Activated naive CD4-positive, alpha-beta T cell treated with Interleukin-2 at 50 U/mL for 16 hours (primary cell): ENCODE measurements at regions not wholly inside any gene's neighbourhood (a gene's known extent, or its start where the extent isn't known, plus 50 kb on each side); places are given as distances from the start of the nearest gene placed in this dataset.

ENCODE experiments used
- DNase-seq: peaks from one replicate; pipeline ENCODE4 v3.0.0-alpha.2; 2020

- no peak for DNase-seq
Observed at GRCh38 chr12:91994208-91994797, 151.3 kb downstream of the BTG1 start.

GRCh38 chr12:91993287-91994017, 152.2 kb downstream of the BTG1 start:
- no peak for DNase-seq

GRCh38 chr12:91991399-91992187, 154.1 kb downstream of the BTG1 start:
- DNase-seq: no peak

DNA sequence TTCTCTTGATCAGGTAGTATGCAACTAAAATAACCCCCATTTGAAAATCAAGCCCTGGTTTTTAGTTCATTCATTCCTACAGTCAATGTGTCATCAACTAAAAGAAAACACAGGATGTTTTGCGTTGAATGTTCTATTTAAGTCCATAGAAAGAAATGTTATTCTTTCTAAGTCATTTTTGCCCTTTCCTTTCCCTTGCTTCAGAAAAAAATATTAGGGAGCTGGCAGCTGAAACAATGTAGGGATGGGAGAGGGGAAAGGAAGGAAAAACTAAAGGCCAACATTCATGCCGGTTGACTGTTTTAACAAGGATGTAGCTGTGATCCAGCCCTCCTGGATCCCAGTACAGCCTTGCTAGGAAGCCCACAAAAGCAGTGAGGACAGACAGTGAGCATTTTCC, 155.1 kb downstream of the BTG1 start:
- no peak for DNase-seq

DNA sequence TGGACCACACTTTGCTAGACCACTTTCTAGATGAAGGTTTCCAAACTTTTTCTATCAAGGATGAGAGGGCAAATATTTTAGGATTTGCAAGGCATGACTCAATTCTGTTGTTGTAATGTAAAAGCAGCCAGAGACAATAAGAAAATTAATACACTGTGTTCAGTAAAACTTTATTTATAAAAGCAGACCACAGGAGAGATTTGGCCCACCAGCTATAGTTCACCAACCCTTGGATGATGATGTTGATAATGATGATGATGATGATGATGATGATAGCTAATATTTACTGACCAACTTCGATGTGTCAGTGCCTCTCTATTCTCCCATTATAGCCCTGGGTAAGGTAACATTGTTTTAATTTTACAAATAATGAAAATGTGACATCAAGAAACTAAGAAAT, 156.5 kb downstream of the BTG1 start:
- DNase-seq: no peak

DNA sequence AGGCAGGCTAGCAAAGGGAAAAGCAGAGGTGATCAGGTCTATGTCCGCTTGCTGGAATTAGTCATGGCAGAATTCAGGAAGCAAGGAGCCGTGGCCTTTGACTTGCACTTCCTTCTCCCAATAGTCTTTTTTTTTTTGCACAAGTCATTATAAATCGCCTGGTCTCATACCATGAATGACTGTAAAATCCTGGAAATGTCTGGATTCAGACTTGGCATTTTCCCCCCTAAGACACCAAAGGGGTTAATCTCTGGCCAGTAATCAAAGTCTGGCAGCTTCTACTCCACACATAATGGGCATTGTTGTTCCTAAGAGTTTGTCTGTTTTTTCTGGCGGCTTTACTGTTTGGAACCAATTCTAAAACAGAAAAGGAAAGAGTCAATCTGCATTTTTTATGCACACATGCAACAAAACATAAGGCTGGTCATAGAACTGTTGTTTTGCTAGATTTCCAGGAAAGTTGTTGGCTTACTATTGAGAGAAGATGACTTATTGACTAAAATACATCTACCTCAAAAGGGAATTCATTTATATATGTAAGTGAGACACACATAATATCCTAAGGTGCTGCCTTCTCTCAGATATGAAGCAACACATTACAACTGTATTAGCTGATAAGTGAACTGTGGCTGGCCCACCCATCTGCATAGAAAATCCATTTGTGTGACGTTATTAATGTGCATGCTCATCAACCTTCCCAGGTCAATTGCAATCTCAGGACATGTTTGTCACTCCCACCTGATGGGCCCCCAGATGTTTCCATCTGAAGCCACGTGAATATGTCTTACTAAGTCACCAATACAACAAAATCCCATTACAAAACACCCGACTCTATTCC, 157.3 kb downstream of the BTG1 start:
- DNase-seq: no peak

- no peak for DNase-seq
Observed at GRCh38 chr12:91986084-91986483, 159.6 kb downstream of the BTG1 start.

GRCh38 chr12:91985002-91985787, 160.5 kb downstream of the BTG1 start:
- no peak for DNase-seq

- DNase-seq: no peak
Observed at GRCh38 chr12:91984556-91984955, 161.1 kb downstream of the BTG1 start.

DNA sequence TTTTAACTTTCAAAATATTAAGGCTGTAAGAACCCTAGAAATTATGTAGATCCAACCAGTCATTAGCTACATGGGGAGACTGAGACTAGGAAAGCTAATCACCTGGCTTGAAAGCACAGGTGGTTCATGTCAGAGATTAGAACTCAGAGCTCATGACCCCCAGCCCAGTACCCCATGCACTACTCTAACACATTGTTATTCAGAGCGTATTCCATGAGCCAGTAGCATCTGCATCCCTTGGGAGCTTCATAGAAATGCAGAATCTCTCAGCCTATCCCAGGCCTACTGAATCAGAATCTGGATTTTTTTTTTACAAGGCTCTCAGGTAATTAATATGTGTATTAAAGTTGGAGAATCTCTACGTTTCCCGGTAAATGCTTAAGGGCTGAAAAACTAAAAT, 161.7 kb downstream of the BTG1 start:
- DNase-seq: no peak

DNA sequence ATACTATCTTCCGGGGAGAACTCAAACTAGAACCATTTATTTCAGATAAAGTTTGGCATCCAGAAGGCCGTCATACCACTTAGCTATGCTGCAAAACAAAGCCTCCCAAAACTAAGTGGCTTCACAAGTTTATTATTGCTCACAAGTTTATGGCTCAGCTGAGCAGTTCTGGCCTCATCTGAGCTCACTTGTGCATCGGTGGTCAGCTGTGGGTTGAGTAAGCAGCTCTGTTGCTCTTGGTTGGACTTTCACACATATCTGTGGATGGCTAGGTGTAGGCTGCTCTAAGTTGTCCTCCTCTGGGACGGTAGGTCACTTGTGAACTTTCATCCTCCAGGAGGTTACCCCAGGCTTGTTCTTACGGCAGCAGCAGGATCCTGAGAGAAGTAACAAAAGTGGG, 162.7 kb downstream of the BTG1 start:
- DNase-seq: no peak

DNA sequence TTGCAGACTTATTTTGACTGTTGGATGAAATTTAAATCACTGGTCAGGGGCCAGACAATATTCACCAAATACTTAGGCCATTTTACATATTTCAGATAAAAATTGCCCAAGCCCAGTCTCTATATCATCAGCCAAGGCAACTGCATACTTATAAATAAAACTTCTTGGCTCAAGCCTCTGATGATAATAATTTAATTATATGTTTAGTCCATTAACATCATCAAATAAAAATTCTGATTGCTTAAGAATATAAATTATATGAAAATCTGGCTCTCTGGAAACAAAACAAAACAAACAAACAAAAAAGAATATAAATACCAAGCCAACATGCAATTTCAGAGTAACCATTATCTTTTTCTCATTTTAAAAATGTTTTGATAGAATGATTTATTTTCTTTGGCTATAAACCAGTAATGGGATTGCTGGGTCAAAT, 165.2 kb downstream of the BTG1 start:
- DNase-seq: no peak

- DNase-seq: peak; percentile 4
Observed at GRCh38 chr12:91978143-91978542, 167.5 kb downstream of the BTG1 start.

DNA sequence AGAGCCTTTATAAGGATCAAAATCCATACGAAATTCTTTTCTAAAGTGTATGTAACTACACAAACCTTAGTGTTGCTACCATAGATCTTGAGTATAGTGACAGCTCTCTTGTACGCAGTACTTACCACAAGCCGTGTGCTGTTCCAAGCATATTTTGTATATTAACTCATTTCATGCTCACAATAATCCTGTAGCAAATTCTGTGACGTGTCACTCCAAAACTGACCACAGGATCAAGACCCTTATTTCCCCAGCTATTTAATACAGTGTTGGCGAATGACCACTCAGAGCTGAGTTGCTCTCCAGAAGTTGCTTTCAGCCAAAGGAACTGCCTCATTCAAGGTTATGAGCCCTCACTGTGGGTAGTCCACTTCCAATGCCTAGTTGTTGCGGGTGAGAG, 169.8 kb downstream of the BTG1 start:
- DNase-seq: no peak

DNA sequence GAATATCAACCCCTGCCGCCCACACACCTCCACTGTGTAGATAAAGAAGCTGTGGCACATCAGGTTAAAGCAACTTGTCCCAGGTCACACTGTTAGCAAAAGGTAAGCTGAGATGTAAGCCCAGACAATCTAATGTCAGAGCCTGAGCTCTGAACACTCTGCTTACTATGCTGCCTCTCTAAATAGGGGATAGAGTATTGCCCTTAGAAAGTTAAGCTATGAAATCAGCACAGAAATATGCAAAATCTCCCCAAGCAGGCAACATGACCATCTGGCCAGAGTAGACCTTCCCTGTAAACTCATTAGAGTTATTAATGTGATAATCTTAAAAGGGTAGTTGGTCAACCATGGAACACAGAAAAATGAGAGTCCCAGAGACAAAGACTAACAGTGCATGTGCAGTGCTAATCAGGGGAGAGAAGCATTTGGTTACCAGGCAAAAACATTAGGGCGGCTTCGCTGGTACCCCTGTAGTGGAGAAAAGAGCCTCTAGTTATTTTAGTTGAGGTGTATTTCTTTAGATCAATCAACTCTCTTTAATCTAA, 171.0 kb downstream of the BTG1 start:
- DNase-seq: no peak

DNA sequence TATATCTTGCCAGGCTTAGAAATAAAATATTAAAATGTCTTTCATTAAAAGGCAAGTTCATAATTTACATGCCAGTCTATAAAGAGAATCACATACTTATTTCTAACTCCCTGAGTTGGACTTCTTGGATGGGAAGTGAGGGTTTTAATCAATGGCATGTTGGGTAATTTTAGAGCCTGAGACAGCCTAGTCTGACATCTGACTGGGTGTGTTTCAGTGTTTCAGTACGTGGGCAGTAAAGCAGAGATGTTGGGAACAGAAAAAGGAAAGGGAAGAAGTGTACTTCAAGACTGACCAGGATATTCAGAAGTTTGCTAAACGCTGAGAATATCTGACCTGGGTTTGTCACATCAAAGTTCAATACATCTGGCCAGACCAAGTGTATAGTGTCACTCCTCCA, 171.8 kb downstream of the BTG1 start:
- DNase-seq: no peak

DNA sequence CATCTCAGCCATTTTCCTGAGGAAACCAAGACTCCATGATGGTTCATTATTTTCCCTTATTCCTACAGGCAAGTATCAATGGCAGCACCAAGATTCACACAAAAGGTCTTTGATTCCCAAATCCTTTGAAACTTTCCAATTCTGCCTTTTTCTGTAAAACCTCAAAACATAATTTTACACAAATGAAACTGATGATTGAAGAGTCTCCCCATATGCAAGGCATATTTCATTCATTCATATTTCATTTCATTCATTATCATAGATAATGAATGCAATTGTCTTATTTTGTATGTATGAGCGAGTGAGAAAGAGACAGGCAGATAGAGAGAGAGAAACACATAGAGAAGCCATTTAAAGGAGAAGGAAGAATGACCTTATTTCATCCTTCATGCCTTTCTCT, 172.8 kb downstream of the BTG1 start:
- no peak for DNase-seq

DNA sequence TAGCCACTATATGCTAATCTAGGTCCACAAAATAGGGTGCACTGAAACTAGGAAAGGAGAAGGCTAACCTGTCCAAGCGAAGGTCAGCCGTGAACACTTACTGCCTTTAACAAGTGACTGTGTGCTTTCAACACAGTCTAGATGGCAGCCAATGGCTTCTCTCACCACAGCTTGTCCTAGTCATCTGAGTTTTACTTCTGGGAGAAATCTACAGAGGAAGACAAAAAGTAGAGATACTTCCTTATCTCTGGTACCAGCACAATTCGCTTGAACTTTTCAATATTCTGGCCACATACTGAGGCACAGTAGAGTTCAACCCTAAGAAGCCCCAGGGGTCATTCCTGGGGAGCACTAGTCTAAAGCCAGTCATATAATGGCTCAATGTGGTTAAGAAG, 176.9 kb downstream of the BTG1 start:
- no peak for DNase-seq

DNA sequence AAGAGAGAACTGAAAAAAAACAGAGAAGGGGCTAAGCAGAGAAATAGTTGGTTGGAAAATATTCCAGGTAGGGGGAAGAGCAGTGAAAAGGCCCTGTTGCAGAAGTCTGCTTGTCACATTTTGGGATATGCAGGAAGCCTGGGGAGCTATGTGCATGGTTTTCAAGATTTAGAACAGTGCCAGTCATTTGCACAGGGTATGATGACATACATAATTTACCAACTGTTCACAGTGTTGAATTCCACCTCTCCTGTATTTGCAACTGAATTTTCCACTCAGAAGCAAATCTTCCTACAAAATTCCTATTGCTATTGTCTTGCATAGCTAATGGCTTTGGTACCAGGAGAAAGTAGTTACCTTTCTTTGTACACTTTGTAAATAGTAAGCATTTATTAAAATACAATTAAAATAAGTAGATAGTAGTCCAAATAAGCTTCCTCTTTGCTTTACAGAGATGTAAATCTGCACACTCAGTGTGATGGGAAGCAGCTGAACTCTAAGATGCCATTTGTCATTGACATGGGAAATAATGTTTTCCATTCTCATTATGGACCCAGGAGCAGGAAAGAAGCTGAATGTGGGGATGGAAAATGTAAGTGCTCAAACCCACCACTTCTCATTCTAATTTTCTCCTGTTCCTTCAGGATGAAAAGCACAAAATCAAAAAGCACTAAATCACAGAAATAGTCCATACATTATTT, 177.4 kb downstream of the BTG1 start:
- DNase-seq: no peak

DNA sequence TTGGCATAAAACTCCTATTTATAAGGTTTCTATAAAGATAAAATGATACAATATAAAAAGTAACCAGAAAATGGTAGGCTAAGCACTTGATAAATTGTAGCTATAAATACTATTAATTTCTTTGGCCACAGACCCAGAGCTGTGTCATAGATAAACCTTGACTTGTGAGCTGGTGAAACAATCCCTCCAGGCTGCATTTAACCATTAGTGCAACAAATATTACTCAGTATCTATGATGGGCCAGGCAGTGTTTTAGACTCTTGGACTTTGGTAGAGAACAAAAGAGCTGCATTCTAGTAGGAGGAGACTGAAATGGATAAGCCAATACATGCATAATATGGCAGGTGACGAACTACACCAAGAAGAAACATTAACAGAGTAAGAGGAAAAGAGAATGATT, 178.1 kb downstream of the BTG1 start:
- no peak for DNase-seq

DNA sequence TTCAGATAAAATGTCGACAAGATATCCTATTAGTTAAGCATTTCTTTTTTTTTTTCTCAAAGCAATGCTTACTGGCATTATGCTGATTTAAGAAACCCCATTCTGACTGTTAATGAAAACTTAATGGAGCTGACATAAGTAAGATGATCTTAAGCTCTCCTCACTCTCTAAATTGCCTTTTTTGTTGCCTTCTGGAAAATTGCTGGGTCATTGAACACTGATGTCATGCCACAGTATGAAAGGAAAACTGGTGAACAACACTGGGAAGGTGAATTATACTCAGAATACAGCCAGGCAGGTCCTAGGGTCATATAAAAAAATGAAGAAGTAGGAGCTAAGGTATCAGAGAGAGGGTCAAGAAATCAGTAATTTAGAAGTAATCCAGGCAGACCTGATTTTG, 179.9 kb downstream of the BTG1 start:
- DNase-seq: no peak
